GM19238 (cell line): ENCODE measurements at regions not wholly inside any gene's neighbourhood (a gene's known extent, or its start where the extent isn't known, plus 50 kb on each side); places are given as distances from the start of the nearest gene placed in this dataset.

Experiments used
- DNase-seq: peaks from one replicate; pipeline ENCODE4 v3.0.0; 2011; ENCODE audit warnings: low spot score; ENCODE audit not compliant: insufficient read length

DNA sequence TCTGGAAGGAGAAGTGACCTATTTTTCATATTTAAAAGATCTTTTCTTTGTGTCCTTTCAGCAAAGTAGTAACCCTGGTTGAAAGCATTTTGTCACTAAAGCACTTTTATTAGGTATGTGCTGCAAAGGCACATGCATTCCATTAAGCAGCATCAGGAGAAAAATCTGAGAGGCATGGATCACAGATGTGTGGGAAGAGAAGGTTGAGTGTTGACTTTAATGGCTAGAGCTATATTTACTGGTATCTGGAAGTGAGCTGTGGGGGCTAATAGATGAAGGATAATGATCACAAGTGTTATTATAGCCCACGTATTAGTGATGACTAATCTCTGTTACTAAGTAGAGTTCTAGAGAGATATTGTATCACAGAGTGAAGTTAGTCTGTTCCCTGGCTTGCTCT, 1520.7 kb downstream of the ARAP2 start:
- no peak for DNase-seq

DNA sequence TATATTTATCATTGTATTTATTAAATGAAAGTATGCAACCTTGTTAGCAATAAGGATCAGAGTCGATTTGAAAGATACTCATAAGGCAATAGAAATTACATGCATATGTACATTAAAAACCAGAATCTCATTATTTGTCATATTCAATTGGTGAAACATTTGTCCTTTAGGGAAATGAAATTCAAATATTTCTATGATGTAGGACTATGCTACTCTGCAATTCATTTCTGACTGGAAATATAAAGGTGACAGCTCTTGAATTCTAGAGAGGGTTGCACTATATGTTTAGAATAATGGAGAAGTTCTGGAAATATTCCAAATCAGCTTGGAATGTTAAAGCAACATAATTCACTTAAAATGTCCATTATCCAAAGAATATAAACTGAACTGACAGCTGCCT, 1519.8 kb downstream of the ARAP2 start:
- no peak for DNase-seq

DNA sequence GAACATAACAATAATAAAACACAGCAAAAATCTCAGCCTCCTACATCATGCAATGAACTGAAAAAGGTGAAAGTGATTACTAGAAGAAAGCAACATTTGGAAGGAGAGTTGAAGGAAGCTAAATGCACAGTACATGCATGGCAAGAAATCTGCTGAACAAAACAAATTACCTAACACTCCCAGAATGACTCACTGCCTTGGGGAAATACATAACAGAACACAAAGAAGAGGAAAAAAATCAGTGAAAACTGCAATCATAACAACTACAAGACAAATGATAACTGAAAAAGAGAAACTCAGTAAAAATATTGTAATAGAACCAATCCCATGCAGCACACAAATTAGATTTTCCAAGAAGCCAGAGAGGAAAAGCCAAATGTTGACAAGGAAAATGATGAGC, 1513.2 kb downstream of the ARAP2 start:
- no peak for DNase-seq

DNA sequence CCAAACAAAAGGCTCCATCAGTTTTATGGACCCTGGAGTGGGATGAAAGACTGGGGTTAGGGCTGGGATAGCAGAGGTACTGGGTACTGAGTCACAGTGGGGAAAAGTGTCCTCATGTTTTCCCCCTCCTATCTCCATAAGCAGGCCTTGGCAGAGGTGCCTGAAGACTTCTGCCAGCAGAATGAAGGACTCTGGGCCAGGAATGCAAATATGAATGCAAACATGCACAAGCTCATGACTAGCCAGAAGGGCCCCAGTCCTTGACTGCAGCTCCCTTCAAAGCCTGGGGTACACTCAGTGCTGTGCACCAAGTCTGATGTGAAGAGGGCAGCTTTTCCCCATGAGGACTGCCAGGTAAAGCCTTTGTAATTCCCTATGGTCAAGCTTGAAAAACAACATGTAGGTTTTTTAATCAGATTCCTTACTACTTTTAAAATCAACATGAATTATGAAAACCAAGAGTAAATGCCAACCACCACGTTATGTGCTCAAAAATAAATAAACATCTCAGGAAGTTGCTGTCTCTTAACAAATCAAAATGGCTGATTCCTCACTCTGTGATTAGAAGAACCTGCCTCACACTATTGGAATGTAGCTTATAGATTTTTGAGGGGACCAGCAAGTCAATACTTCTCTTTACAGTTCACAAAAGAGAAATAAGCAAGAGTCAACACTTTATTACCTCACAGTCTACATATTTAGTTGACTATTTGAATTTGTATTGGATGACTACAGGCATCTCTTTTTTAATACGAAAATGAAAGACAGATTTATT, 1512.0 kb downstream of the ARAP2 start:
- DNase-seq: no peak

DNA sequence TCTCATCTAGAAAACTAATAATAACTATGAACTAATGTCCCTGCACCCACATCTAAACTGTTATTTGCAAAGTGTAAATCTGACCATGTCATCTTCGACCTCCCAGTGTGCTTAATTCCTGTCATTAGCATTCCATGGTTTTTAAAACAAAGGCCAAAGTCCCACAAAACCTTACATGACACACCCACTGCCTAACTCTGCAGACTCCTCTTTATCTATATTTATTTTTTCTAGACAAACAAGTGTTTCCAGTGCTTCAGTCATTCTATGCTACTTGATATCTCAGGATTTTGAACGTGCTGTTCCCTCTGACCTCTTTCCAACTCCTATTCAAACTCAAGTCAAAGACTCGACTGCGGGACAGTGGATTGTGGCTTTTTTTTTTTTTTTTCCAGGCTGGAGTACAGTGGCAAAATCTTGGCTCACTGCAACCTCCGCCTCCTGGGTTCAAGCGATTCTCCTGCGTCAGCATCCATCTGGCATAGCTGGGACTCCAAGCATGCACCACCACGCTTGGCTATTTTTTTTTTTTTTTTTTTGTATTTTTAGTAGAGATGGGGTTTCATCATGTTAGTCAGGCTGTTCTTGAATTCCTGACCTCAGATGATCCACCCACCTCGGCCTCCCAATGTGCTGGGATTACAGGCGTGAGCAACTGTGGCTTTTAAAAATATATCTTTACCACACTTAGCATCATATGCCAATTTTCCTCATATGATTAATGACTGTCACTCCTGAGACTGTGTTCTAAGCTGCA, 1511.0 kb downstream of the ARAP2 start:
- DNase-seq: no peak

DNA sequence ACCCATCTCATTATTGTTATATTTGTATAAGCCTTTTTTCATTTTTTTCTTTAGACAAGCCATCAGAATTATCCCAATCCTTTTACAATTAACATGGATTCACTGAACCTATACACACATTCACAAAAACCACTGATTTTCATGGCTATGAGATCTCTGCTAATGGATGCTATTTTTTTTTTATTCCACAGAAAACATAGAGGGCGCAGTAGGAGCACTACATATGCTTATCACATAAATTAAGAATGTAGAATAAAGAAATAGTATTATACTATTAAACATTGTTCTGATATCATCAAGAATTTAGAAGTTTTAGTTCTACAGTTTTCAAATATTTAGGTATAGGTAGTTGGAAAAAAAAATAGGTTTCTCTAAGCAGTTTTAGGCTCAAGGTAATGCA, 1477.4 kb downstream of the ARAP2 start:
- no peak for DNase-seq

DNA sequence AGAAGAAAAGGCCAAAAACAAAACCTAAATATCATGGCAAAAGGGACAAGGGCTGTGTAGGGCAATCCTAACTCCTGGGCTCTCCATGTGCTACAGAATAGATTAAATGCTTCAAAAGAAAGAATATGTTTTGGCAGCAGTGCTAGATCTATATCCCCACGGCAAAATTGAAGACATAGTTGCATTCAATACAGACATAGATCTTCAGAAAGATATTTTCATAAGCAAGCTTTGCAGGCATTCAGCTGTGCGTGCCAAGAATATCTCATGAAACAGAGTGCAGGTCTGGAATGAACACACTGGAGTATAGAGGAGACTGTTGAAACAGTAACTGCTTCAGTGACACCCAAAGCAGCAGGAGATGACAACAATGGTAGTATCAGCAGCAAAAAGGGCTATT, 1476.9 kb downstream of the ARAP2 start:
- no peak for DNase-seq

DNA sequence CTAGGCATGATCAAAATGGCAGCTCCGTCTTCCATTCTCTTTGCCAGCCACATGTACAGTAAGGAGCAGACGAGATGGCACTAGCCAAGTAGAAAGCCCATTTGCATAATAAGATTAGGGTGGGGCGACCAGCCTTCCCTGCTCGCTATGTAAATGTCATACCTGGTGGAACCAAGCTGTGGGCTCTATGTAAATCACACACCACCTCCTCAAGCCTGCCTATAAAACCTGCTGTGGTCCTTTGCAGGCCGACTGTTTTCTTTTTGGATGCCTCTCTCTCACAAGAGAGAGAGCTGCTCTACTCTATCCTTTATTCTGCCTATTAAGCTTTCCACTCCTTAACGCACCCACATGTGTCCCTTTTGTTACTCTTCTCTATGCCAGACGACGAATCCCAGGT, 1472.7 kb downstream of the ARAP2 start:
- DNase-seq: no peak

DNA sequence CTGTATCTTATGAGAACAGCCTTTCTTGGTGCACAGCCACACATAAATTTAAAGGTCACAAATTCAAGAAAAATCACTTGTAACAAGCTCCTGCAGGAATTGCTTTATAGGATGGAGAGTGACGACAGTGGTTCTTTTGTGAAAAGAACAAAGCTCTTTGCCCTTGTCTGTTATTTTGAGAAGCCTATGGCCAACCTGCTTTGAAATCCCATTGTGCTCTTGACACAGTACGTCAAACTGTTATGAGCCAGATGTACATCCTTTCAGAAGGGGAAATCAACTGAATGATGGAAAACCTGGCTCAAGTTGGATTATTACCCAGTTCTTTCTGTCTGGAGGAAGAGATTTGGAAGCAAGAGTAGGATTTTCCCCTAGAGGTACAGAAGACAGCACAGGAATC, 1454.2 kb downstream of the ARAP2 start:
- DNase-seq: no peak

DNA sequence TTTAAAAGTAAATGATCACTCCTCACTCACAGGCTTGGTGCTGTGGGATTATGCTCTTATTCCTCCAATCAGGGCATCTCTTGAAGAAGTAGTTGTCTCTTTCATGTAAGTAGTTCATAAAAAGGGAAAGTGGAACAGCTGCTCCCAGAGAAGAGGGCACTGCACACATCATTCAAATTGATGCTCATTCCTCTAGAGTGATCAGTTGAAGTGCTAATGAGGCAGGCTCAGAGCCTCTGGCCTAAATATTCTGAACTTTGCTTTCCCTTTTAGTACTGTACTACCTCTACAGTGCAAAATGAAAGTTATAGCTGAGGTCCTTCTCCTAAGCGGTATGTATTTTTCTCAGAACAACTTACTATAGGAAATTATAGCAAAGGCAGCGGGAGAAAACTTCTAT, 1453.1 kb downstream of the ARAP2 start:
- DNase-seq: no peak

DNA sequence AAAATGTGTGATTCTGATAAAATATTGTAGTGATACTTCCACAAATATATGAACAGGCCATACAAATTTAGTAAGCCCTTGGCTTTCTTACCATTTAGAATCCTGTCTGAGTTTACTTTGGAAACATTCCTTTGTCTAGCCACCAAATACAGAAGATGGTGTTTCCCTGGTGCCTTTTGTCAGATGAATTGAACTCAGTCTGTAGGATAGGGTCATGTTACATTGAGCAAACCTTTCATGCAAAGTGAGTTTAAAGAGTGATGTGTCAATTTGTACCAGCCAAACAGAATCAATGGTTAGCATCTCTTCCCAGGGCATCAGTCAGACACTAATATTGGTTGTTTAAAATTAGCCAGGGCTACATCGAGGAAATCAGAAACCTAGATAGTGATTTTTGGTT, 1443.4 kb downstream of the ARAP2 start:
- no peak for DNase-seq

DNA sequence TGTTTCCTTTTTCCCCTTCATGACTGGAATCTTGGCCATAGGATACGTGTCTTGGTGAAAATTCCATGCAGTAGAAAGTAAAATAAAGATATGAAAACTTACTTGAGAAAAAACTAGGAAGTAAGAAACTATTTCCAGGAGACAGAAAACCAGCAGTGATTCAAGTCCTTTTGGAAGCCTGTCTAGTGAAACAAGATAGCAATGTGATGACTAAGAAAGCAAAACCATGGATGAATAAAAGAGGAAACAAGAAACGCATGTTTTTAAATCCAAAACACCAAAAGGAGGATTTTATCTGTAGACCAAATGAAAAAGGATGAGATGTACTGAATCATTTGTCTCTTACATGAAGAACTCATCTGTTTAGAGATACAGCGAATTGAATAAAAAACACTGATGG, 1430.0 kb downstream of the ARAP2 start:
- DNase-seq: no peak

DNA sequence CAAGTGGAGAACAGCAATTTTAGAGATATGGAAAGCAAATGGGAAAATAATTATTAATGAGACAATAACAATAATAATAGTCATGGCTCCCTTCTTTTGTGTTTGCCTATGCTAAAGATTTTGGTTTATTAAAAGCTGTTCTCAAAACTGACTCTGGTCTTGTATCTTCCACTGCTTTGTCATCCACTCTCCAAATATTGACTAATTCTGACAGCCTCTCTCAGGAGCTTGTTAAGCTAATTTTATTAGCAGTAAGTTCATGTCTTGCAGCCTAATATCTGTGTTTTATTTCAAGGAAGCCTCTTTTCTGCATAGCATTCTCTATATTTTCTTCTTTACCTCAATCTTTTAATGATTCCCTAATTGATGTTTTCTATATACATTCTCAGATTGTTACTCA, 1419.8 kb downstream of the ARAP2 start:
- DNase-seq: no peak

DNA sequence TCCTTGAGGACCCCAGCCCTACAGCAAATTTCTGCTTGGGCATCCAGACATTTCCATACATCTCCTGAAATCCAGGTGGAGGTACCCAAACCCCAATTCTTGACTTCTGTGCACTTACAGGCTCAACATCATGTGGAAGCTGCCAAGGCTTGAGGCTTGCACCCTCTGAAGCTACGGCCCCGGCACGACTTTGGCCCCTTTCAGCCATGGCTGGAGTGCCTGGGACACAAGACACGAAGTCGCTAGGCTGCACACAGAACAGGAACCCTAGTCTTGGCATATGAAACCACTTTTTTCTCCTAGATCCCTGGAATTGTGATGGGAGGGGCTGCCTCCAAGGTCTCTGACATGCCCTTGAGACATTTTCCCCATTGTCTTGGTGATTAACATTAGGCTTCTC, 1417.7 kb downstream of the ARAP2 start:
- no peak for DNase-seq

DNA sequence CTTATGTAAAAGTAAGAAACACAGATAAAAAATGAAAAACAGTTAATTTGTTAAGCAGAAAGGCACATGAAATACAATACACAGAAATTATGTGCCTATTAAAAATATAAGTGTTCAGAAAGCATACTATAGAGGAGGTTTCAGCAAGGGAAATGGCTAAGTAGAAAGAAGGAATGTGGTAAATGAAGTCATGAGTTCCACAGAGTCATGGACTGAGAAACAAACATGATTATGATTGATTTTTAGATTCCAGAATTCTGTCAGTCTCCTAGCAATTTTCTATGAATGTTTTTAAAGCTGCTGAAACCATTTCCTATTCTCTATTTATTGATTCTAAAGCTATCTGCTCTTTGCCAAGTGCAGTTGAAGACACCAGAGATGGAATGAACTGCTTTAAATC, 1398.4 kb downstream of the ARAP2 start:
- no peak for DNase-seq

DNA sequence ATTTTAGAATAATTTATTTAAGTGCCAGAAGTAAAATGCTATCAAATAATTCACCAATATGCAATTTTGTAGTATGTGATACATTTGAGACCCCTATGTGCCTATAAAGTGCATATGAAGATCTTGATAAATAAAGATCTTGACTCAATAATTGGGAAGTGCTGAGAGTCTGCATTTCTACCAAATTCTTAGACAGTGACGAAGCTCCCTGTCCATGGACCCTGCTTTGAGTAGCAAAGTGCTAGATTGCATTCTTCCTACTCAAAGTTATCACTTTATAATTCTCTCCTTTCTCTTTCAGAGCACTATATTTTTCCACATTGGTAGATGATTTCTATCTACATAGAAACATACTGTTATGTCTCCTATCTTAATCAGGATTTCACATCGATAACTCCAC, 1393.9 kb downstream of the ARAP2 start:
- no peak for DNase-seq

DNA sequence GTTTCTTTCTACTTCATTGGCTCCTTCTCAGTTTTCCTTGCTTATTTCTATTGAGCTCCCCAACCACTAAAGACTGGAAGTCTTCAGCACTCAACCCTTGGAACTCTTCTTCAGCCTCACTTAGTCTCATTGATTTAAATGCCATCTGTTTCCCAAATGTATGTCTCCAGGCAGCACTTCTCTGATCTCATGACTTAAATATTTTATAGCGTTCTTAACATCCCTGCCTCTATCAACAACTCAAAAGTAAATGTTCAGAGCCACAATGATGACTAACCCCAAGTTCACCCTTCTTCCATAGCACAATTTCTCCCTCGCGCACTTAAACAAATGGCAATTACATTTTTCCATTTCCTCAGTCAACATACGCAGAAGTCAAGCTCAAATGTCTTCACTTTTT, 1393.3 kb downstream of the ARAP2 start:
- DNase-seq: no peak

DNA sequence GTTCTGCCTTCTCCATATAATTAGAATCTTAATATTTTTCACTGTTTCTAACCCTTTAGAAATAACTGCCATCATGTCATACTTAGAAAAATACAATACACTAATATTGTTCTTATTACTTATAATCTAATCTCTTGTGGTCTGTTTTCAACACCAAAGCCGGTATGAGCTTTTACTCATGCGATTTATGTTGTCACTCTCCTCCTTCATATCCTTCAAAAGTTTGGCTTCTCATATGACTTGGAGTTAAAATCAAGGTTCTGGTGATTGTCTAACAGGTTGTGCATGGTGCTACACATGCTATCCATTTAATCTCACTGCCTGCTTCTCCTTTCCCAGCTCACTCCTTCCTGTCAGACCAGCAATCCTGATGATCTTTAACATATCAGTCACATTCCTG, 1392.9 kb downstream of the ARAP2 start:
- DNase-seq: no peak

DNA sequence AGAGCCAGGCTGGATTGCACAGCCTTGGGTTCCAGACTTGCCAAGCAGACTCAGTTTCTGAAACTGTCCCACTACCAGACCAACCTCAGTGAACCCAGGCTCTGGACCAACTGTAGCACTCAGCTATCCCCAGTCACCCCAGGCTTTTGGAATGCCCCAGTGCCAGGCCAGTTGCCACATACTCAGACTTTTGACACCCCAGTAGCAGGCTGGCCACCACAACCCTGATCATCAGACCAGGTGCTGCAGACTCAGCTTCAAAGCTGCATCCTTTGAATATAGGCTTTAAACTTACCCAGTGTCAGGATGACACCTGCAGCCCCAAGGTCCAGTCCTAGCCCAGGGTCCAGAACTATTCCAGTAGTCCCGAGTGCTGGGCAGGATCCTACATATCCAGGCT, 1389.9 kb downstream of the ARAP2 start:
- DNase-seq: no peak

DNA sequence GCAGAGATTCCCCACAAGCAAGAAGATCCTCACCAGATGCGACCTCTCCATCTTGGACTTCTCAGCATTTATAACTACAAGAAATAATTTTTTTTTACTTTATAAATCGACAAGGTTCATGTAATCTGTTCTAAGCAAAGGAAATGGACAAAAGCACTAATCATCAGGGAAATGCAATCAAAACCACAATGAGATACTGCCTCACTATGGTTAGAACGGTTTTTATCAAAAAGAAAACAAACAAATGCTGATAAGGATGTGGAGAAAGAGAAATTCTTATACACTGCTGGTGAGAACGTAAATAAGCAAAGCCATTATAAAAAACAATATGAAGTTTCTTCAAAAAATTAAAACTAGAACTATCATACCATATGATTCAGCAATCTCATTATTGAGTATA, 1382.6 kb downstream of the ARAP2 start:
- DNase-seq: no peak

DNA sequence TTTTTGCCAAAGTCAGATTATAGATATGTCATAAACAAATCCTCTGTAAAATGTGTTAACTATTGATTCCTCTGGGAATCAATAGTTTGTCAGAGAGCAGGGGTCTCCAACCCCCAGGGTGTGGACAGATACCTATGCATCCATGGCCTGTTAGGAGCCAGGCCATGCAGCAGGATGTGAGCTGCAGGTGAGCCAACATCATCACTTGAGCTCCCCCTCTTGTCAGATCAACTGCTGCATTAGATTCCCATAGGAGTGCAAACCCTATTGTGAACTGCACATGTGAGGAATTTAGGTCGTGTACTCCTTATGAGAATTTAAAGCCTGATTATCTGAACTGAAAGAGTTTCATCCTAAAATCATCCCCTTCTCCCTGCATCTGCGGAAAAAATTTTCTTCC, 1365.4 kb downstream of the ARAP2 start:
- DNase-seq: no peak

DNA sequence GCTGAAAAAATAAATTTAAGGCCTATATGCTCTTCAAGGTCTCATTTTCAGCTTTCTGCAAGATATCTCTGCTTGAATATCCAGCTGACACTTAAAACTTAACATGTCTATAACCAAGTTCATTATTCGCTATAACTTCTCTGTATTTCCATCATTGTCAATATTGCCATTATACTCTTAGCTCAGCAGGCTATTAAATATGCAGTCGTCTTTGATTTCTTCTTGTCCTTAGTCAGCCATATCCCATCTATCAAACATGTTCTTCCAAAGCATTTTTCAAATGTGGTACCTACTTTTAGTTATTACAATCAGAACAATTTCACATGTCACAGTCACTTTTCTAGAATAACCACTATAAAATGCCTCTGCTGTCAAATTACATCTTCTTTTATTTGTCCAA, 1364.1 kb downstream of the ARAP2 start:
- DNase-seq: no peak

DNA sequence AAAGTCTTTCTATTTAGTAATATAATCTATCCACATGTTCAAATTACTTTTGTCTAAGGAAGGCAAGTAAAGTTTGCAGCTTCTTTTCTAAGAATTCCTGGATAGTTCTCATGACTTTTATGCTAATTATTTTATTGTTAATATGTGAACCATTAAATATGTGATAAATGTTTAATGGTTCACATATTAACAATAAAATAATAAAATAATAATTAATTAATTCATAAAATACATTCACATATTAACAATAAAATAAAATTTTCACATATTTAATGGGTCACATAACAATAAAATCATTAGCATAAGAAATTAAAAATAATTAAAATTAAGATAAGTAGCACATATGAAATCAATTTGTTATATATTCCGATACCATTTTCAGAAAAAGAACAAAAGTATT, 1352.4 kb downstream of the ARAP2 start:
- DNase-seq: no peak
